Cardiac fibroblast (primary cell): ENCODE measurements at regions not wholly inside any gene's neighbourhood (a gene's known extent, or its start where the extent isn't known, plus 50 kb on each side); places are given as distances from the start of the nearest gene placed in this dataset.

ENCODE experiments used
- DNase-seq, 2 donors: peaks; one replicate each; pipeline versions ENCODE4 v3.0.0 to v3.0.0-alpha.2; 2010; ENCODE audit warnings: low read depth in 2 of 2
- H3K4me3 ChIP-seq, 2 donors: replicated peaks in 1 of 2; 1 replicate in 1 of 2; 2 replicates in 1 of 2; pipeline ENCODE4 v1.5.1; 2011; ENCODE audit warnings: low read depth in 2 of 2, low read length in 2 of 2, mild to moderate bottlenecking in 2 of 2, moderate library complexity in 1 of 2
- CTCF ChIP-seq: IDR thresholded peaks from one replicate; pipeline ENCODE4 v1.5.1; 2011; ENCODE audit warnings: low read depth, mild to moderate bottlenecking, low read length, inconsistent platforms

- TF ChIP-seq CTCF, result no peak
- no peak for DNase-seq
- no peak overlapping the region for H3K4me3 ChIP-seq
Observed at GRCh38 chr7:53431901-53432300, 396.5 kb downstream of the POM121L12 start.

GRCh38 chr7:53437336-53437735 lies 401.9 kb downstream of the POM121L12 start:
- no peak for TF ChIP-seq CTCF
- H3K4me3 ChIP-seq, result no peak overlapping the region
- DNase-seq, result no peak

GRCh38 chr7:53446170-53446569 lies 410.7 kb downstream of the POM121L12 start:
- no peak for TF ChIP-seq CTCF
- no peak overlapping the region for H3K4me3 ChIP-seq
- no peak for DNase-seq

- H3K4me3 ChIP-seq, result no peak overlapping the region
- no peak for TF ChIP-seq CTCF
- DNase-seq, result no peak
Observed at GRCh38 chr7:53458636-53459035, 423.2 kb downstream of the POM121L12 start.

GRCh38 chr7:53466371-53466770 lies 430.9 kb downstream of the POM121L12 start:
- no peak for TF ChIP-seq CTCF
- DNase-seq, result no peak

GRCh38 chr7:53470336-53470970 lies 435.0 kb downstream of the POM121L12 start:
- no peak for DNase-seq
- no peak overlapping the region for H3K4me3 ChIP-seq
- TF ChIP-seq CTCF, result no peak

More at GRCh38 chr7:53466371-53466770, 430.9 kb downstream of the POM121L12 start:
- no peak overlapping the region for H3K4me3 ChIP-seq

GRCh38 chr7:53473371-53473770 lies 437.9 kb downstream of the POM121L12 start:
- no peak for TF ChIP-seq CTCF
- no peak overlapping the region for H3K4me3 ChIP-seq
- DNase-seq, result no peak
